ENCODE measurements at regions not wholly inside any gene's neighbourhood (a gene's known extent, or its start where the extent isn't known, plus 50 kb on each side); places are given as distances from the start of the nearest gene placed in this dataset.

GRCh38 chr12:83843541-83843940 lies 1069.1 kb downstream of the SLC6A15 start:
- TF ChIP-seq CTCF (IDR thresholded peaks at IDR 0.05; ENCODE audit: low read depth, low read length, missing control alignments) = no peak

GRCh38 chr12:83841620-83842019 lies 1071.0 kb downstream of the SLC6A15 start:
- in situ Hi-C loops (cut with HindIII; ENCODE audit: low pct_ligation_motif_present, low sequenced_read_pairs) = no loop called here
- no peak for TF ChIP-seq CTCF (IDR thresholded peaks at IDR 0.05; ENCODE audit: low read depth, low read length, missing control alignments)
- DNase-seq = peak; percentile 46
- H3K36me3 ChIP-seq (replicated peaks) = no peaks in the 10 kb centered on the region
- no peaks in the 10 kb centered on the region for H3K27me3 ChIP-seq (replicated peaks)
- H3K27ac ChIP-seq = no peak overlapping the region
- H3K4me3 ChIP-seq (ENCODE audit: low read depth, low read length) = no peak overlapping the region

More at GRCh38 chr12:83843541-83843940, 1069.1 kb downstream of the SLC6A15 start:
- no peaks in the 10 kb centered on the region for H3K36me3 ChIP-seq (replicated peaks)
- H3K27me3 ChIP-seq (replicated peaks) = no peaks in the 10 kb centered on the region
- H3K4me3 ChIP-seq (ENCODE audit: low read depth, low read length) = no peak overlapping the region
- no peak overlapping the region for H3K27ac ChIP-seq
- in situ Hi-C loops (cut with HindIII; ENCODE audit: low pct_ligation_motif_present, low sequenced_read_pairs) = no loop called here
- DNase-seq = peak; percentile 54

- peak; percentile 36 for TF ChIP-seq CTCF (IDR thresholded peaks at IDR 0.05; ENCODE audit: low read depth, low read length, missing control alignments)
- Histone ChIP-seq H3K27me3 (replicated peaks) (no peaks in the 10 kb centered on the region), H3K36me3 (replicated peaks) (no peaks in the 10 kb centered on the region), H3K4me3 (ENCODE audit: low read depth, low read length) (no peak overlapping the region), H3K27ac (no peak overlapping the region)
- no peak for DNase-seq
- in situ Hi-C loops (cut with HindIII; ENCODE audit: low pct_ligation_motif_present, low sequenced_read_pairs) = no loop called here
These were observed 1084.7 kb downstream of the SLC6A15 start for GRCh38 chr12:83827860-83828259.

- no peak overlapping the region for H3K27ac ChIP-seq
- DNase-seq = no peak
- no peaks in the 10 kb centered on the region for H3K36me3 ChIP-seq (replicated peaks)
- no peak for TF ChIP-seq CTCF (IDR thresholded peaks at IDR 0.05; ENCODE audit: low read depth, low read length, missing control alignments)
- H3K27me3 ChIP-seq (replicated peaks) = no peaks in the 10 kb centered on the region
- in situ Hi-C loops (cut with HindIII; ENCODE audit: low pct_ligation_motif_present, low sequenced_read_pairs) = no loop called here
- H3K4me3 ChIP-seq (ENCODE audit: low read depth, low read length) = no peak overlapping the region
These were observed 1085.4 kb downstream of the SLC6A15 start for GRCh38 chr12:83827193-83827592.

- Histone ChIP-seq H3K36me3 (replicated peaks) (no peaks in the 10 kb centered on the region), H3K27me3 (replicated peaks) (no peaks in the 10 kb centered on the region), H3K27ac (no peak overlapping the region), H3K4me3 (ENCODE audit: low read depth, low read length) (no peak overlapping the region)
- DNase-seq = peak; percentile 52
- TF ChIP-seq CTCF (IDR thresholded peaks at IDR 0.05; ENCODE audit: low read depth, low read length, missing control alignments) = peak; percentile 92
- in situ Hi-C loops (cut with HindIII; ENCODE audit: low pct_ligation_motif_present, low sequenced_read_pairs) = no loop called here
These were observed 1086.5 kb downstream of the SLC6A15 start for GRCh38 chr12:83826112-83826511.

- DNase-seq = peak; percentile 35
- peak; percentile 67 for TF ChIP-seq CTCF (IDR thresholded peaks at IDR 0.05; ENCODE audit: low read depth, low read length, missing control alignments)
- Histone ChIP-seq H3K36me3 (replicated peaks) (no peaks in the 10 kb centered on the region), H3K27ac (no peak overlapping the region), H3K4me3 (ENCODE audit: low read depth, low read length) (no peak overlapping the region), H3K27me3 (replicated peaks) (no peaks in the 10 kb centered on the region)
- in situ Hi-C loops (cut with HindIII; ENCODE audit: low pct_ligation_motif_present, low sequenced_read_pairs) = no loop called here
These were observed 1089.1 kb downstream of the SLC6A15 start for GRCh38 chr12:83823386-83824045.
